ENCODE measurements at regions not wholly inside any gene's neighbourhood (a gene's known extent, or its start where the extent isn't known, plus 50 kb on each side); places are given as distances from the start of the nearest gene placed in this dataset.

GRCh38 chr6:14883921-14884320 is 361.9 kb upstream of the JARID2 start:
- no peak for DNase-seq
- Histone ChIP-seq H3K4me2 (no peak overlapping the region), H3F3A (replicated peaks; ENCODE audit: insufficient read depth) (no peaks in the 10 kb centered on the region), H3K9me3 (no peaks in the 10 kb centered on the region), H2AFZ (ENCODE audit: low read depth) (no peak overlapping the region), H3K9me2 (no peaks in the 10 kb centered on the region), H3K27ac (ENCODE audit: low read depth in 2 of 2, low read length in 1 of 2) (no peak overlapping the region), H3K79me2 (ENCODE audit: insufficient read depth) (no peaks in the 10 kb centered on the region), H3K4me1 (ENCODE audit: control insufficient read depth in 1 of 2, insufficient read depth in 2 of 2, low read depth in 1 of 2, low read length in 1 of 2) (peaks cover 3 to 8% of the 10 kb centered on the region in 2 experiments; a peak in 2 of 4 replicates), H3K27me3 (ENCODE audit: insufficient read depth) (no peaks in the 10 kb centered on the region), H3K36me3 (replicated peaks in 1 of 2; ENCODE audit: control insufficient read depth in 1 of 2, insufficient read depth in 2 of 2, low read length in 1 of 2) (no peaks in the 10 kb centered on the region), H3K4me3 (ENCODE audit: low read depth in 2 of 2, low read length in 1 of 2) (no peak overlapping the region), H3K9ac (no peak overlapping the region), H4K20me1 (ENCODE audit: insufficient read depth) (no peaks in the 10 kb centered on the region)
- no peak for TF ChIP-seq PBX3 (IDR thresholded peaks at IDR 0.05)
- no peak for TF ChIP-seq SIN3A (IDR thresholded peaks at IDR 0.05; ENCODE audit: borderline replicate concordance, low read depth, low read length)
- no peak for TF ChIP-seq SMC3 (IDR thresholded peaks at IDR 0.05; ENCODE audit: low read depth, low read length)
- TF ChIP-seq RXRA (IDR thresholded peaks at IDR 0.05; ENCODE audit: borderline replicate concordance, low read depth): no peak
- TF ChIP-seq TCF12 (IDR thresholded peaks at IDR 0.05): peak; percentile 52; the same call in 1 of the 2 replicates
- POLR2A ChIA-PET: no interaction called here
- WGBS (ENCODE audit: low lambda C conversion rate): 48% methylated on average over 4 of the region's 4 CpGs
- CTCF ChIA-PET: interaction anchor here (1.0 kb wide), 1 partner anchor 11 kb away, joined by 3 read pairs; no protein-coding TSS in a partner anchor

GRCh38 chr6:14885498-14885897 is 360.4 kb upstream of the JARID2 start:
- no peak for TF ChIP-seq USF2 (IDR thresholded peaks at IDR 0.05; ENCODE audit: borderline replicate concordance, low read depth, low read length)
- no peak for TF ChIP-seq ELF1 (IDR thresholded peaks at IDR 0.05)
- TF ChIP-seq ZBTB33 (IDR thresholded peaks at IDR 0.05; ENCODE audit: borderline replicate concordance, low read depth): no peak
- no peak for TF ChIP-seq EZH2phosphoT487 (IDR thresholded peaks at IDR 0.05; ENCODE audit: borderline replicate concordance, low read depth)
- no peak for TF ChIP-seq REST (IDR thresholded peaks at IDR 0.05; ENCODE audit: low read depth, low read length)
- no peak for TF ChIP-seq NRF1 (IDR thresholded peaks at IDR 0.05; ENCODE audit: low read depth, low read length)
- TF ChIP-seq SIN3A (IDR thresholded peaks at IDR 0.05; ENCODE audit: borderline replicate concordance, low read depth, low read length): no peak
- TF ChIP-seq MEF2A (IDR thresholded peaks at IDR 0.05; ENCODE audit: borderline replicate concordance, low read depth): no peak
- no peak for TF ChIP-seq PBX3 (IDR thresholded peaks at IDR 0.05)
- TF ChIP-seq RXRA (IDR thresholded peaks at IDR 0.05; ENCODE audit: borderline replicate concordance, low read depth): no peak
- TF ChIP-seq, protein P1, sequence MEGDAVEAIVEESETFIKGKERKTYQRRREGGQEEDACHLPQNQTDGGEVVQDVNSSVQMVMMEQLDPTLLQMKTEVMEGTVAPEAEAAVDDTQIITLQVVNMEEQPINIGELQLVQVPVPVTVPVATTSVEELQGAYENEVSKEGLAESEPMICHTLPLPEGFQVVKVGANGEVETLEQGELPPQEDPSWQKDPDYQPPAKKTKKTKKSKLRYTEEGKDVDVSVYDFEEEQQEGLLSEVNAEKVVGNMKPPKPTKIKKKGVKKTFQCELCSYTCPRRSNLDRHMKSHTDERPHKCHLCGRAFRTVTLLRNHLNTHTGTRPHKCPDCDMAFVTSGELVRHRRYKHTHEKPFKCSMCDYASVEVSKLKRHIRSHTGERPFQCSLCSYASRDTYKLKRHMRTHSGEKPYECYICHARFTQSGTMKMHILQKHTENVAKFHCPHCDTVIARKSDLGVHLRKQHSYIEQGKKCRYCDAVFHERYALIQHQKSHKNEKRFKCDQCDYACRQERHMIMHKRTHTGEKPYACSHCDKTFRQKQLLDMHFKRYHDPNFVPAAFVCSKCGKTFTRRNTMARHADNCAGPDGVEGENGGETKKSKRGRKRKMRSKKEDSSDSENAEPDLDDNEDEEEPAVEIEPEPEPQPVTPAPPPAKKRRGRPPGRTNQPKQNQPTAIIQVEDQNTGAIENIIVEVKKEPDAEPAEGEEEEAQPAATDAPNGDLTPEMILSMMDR (IDR thresholded peaks at IDR 0.05): no peak
- TF ChIP-seq TEAD4 (IDR thresholded peaks at IDR 0.05; ENCODE audit: borderline replicate concordance, insufficient read depth): no peak
- TF ChIP-seq TAF1 (IDR thresholded peaks at IDR 0.05; ENCODE audit: borderline replicate concordance, low read depth, low read length): no peak
- 62% methylated on average over 5 of the region's 5 CpGs for WGBS (ENCODE audit: low lambda C conversion rate)

More at GRCh38 chr6:14885498-14885897, 360.4 kb upstream of the JARID2 start:
- H3K79me2 ChIP-seq (ENCODE audit: insufficient read depth): no peaks in the 10 kb centered on the region
- H3K36me3 ChIP-seq (replicated peaks in 1 of 2; ENCODE audit: control insufficient read depth in 1 of 2, insufficient read depth in 2 of 2, low read length in 1 of 2): no peaks in the 10 kb centered on the region
- H3K4me2 ChIP-seq: no peak overlapping the region
- H3K9me2 ChIP-seq: no peaks in the 10 kb centered on the region
- no peak overlapping the region for H3K4me3 ChIP-seq (ENCODE audit: low read depth in 2 of 2, low read length in 1 of 2)
- H3K27ac ChIP-seq (ENCODE audit: low read depth in 2 of 2, low read length in 1 of 2): no peak overlapping the region
- no peak for DNase-seq
- H3K27me3 ChIP-seq (ENCODE audit: insufficient read depth): no peaks in the 10 kb centered on the region
- ChIA-PET POLR2A (interaction anchor here (0.6 kb wide), 1 partner anchor 254 kb away, joined by 6 read pairs; no protein-coding TSS in a partner anchor), CTCF (no interaction called here)
- peaks cover 3 to 8% of the 10 kb centered on the region in 2 experiments; a peak in 2 of 4 replicates for H3K4me1 ChIP-seq (ENCODE audit: control insufficient read depth in 1 of 2, insufficient read depth in 2 of 2, low read depth in 1 of 2, low read length in 1 of 2)
- no peaks in the 10 kb centered on the region for H4K20me1 ChIP-seq (ENCODE audit: insufficient read depth)
- H3K9me3 ChIP-seq: no peaks in the 10 kb centered on the region
- no peak overlapping the region for H3K9ac ChIP-seq
- H3F3A ChIP-seq (replicated peaks; ENCODE audit: insufficient read depth): no peaks in the 10 kb centered on the region
- H2AFZ ChIP-seq (ENCODE audit: low read depth): no peak overlapping the region

Data from SK-N-SH (cell line).